ENCODE measurements at regions not wholly inside any gene's neighbourhood (a gene's known extent, or its start where the extent isn't known, plus 50 kb on each side); places are given as distances from the start of the nearest gene placed in this dataset.

DNA sequence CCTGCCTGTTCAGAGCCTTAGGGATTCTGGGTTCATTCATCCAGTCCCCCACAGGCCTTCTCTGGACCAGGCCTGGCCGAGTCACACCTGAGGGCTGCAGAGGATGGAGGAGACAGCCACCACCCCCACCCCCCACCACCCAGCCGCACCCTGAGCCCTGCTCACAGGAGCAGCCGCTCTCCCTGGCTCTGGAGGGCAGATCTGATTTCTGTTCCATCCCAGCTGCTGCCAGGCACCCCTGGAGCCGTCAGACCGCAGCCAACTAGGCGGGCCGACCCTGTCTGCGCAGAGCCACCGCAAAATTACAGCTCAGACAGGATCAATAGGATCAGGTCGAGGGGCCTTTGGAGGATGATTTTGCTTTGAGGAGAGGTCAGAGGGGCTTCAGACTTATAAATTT lies 154.6 kb upstream of the MYL2 start:
- H3K9me3 Mint-ChIP-seq: no peaks in the 10 kb centered on the region
- H3K4me3 Mint-ChIP-seq: no peak overlapping the region
- no peaks in the 10 kb centered on the region for H3K36me3 Mint-ChIP-seq (ENCODE audit: low read depth)
- H3K27ac Mint-ChIP-seq (ENCODE audit: unreplicated experiment): peak overlapping the region; percentile 76
- peaks cover 19% of the 10 kb centered on the region for H3K4me1 Mint-ChIP-seq
- H3K27me3 Mint-ChIP-seq (ENCODE audit: low read depth): no peaks in the 10 kb centered on the region
- DNase-seq (ENCODE audit: low read depth, low spot score): no peak
- TF ChIP-seq CTCF (conservative IDR thresholded peaks at IDR 0.05): no peak

GRCh38 chr12:111074559-111074958 lies 154.2 kb upstream of the MYL2 start:
- no peak overlapping the region for H3K4me3 Mint-ChIP-seq
- no peaks in the 10 kb centered on the region for H3K36me3 Mint-ChIP-seq (ENCODE audit: low read depth)
- H3K9me3 Mint-ChIP-seq: no peaks in the 10 kb centered on the region
- peaks cover 19% of the 10 kb centered on the region for H3K4me1 Mint-ChIP-seq
- no peaks in the 10 kb centered on the region for H3K27me3 Mint-ChIP-seq (ENCODE audit: low read depth)
- H3K27ac Mint-ChIP-seq (ENCODE audit: unreplicated experiment): no peak overlapping the region
- DNase-seq (ENCODE audit: low read depth, low spot score): no peak
- TF ChIP-seq CTCF (conservative IDR thresholded peaks at IDR 0.05): no peak

- Mint-ChIP-seq H3K27me3 (ENCODE audit: low read depth) (no peaks in the 10 kb centered on the region), H3K27ac (ENCODE audit: unreplicated experiment) (no peak overlapping the region), H3K36me3 (ENCODE audit: low read depth) (no peaks in the 10 kb centered on the region), H3K9me3 (no peaks in the 10 kb centered on the region), H3K4me3 (no peak overlapping the region), H3K4me1 (peaks cover 28% of the 10 kb centered on the region)
- no peak for DNase-seq (ENCODE audit: low read depth, low spot score)
- no peak for TF ChIP-seq CTCF (conservative IDR thresholded peaks at IDR 0.05)
Measured at GRCh38 chr12:111073370-111073769, 153.0 kb upstream of the MYL2 start.

DNA sequence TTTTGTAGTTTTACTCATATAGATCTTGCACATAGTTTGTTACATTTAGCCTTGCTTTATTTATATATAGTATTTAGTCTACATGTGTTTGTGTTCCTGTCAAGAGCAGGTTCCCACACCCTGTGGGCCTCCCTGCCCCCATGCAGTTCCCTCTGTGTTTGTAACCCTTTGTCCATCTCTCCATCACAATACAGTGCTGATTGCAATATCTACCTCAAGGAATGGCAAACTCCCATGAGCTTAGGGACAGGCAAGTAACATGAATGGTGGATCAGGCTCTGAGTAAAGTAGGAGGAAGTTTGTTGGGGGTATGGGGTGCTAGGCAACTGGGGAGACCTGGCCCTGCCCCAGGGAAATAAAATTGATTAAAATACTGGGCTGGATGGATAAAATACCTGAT lies 151.9 kb upstream of the MYL2 start:
- no peak for TF ChIP-seq CTCF (conservative IDR thresholded peaks at IDR 0.05)
- Mint-ChIP-seq H3K36me3 (ENCODE audit: low read depth) (no peaks in the 10 kb centered on the region), H3K9me3 (no peaks in the 10 kb centered on the region), H3K4me1 (peaks cover 39% of the 10 kb centered on the region), H3K4me3 (no peak overlapping the region), H3K27me3 (ENCODE audit: low read depth) (no peaks in the 10 kb centered on the region), H3K27ac (ENCODE audit: unreplicated experiment) (no peak overlapping the region)
- no peak for DNase-seq (ENCODE audit: low read depth, low spot score)

DNA sequence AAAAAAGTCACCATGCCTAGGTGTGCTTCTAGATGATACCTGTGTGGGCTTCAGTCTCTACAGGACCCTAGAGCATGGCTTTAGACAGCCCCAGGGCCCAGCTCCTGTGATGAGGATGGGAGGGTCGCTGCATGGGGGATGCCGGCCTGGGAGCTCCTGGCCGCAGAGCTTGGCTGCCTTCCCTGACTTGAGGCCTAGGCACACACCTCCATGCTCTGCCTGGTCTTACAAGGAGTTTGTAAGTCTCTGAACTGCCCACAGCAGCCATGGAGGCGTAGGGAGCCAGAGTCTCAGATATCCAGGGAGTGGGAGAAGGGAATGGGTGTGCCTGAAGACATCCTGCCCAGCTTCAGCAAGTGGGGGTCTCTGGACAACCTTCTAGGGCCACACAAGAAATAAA lies 149.5 kb upstream of the MYL2 start:
- no peaks in the 10 kb centered on the region for H3K27me3 Mint-ChIP-seq (ENCODE audit: low read depth)
- no peak overlapping the region for H3K27ac Mint-ChIP-seq (ENCODE audit: unreplicated experiment)
- no peak for TF ChIP-seq CTCF (conservative IDR thresholded peaks at IDR 0.05)
- H3K36me3 Mint-ChIP-seq (ENCODE audit: low read depth): no peaks in the 10 kb centered on the region
- DNase-seq (ENCODE audit: low read depth, low spot score): no peak
- H3K9me3 Mint-ChIP-seq: no peaks in the 10 kb centered on the region
- peaks cover 38% of the 10 kb centered on the region for H3K4me1 Mint-ChIP-seq
- no peak overlapping the region for H3K4me3 Mint-ChIP-seq

DNA sequence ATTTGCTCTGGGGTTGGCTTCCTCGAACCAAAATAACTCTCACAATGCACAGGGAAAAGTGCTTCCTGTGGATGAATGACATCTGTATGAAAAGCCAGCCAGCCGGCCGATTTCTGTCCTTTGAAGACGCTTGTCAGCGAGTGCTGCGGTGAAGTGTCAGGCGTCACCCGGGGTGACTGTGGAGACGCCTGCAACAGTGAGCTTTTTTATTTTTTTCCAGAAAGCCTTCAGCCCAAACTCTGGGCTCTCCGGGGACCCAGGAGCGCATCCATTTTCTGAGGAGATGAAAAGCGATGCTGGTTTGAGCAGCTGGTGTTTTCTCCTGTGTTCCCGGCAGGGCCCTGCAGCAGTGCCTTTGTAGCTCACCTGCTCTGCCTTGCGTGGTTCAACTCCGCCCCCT lies 147.9 kb upstream of the MYL2 start:
- DNase-seq (ENCODE audit: low read depth, low spot score): peak; percentile 34
- Mint-ChIP-seq H3K27me3 (ENCODE audit: low read depth) (no peaks in the 10 kb centered on the region), H3K4me3 (peak overlapping the region; percentile 6), H3K36me3 (ENCODE audit: low read depth) (no peaks in the 10 kb centered on the region), H3K4me1 (peaks cover 43% of the 10 kb centered on the region), H3K27ac (ENCODE audit: unreplicated experiment) (peak overlapping the region; percentile 0), H3K9me3 (no peaks in the 10 kb centered on the region)
- TF ChIP-seq CTCF (conservative IDR thresholded peaks at IDR 0.05): no peak

Measured in neural crest cell (in vitro differentiated cells).